Gastrocnemius medialis (tissue), 4 donors: ENCODE measurements at regions not wholly inside any gene's neighbourhood (a gene's known extent, or its start where the extent isn't known, plus 50 kb on each side); places are given as distances from the start of the nearest gene placed in this dataset.

Source experiments
- CTCF ChIP-seq, 5 experiments: fragments of 450-650 bp in 3 of 5; fragments of 200-600 bp in 2 of 5; sonication (generic) in 2 of 5; IDR thresholded peaks in 4 of 5; conservative IDR thresholded peaks in 1 of 5; 1 replicate in 4 of 5; 2 replicates in 1 of 5; pipeline ENCODE4 v1.5.1; 2016 to 2019; ENCODE audit warnings: antibody characterized with exemption in 5 of 5, mild to moderate bottlenecking in 3 of 5, moderate library complexity in 3 of 5
- POLR2A ChIP-seq, 2 donors: fragments of 450-650 bp; IDR thresholded peaks; one replicate each; pipeline ENCODE4 v1.6.1; 2017; ENCODE audit warnings: antibody characterized with exemption in 2 of 2, mild to moderate bottlenecking in 2 of 2, moderate library complexity in 2 of 2

- no peak for TF ChIP-seq CTCF (IDR thresholded peaks at IDR 0.05 in 4 of 5, conservative IDR thresholded peaks at IDR 0.05 in 1 of 5)
- no peak for TF ChIP-seq POLR2A (IDR thresholded peaks at IDR 0.05)
Measured at GRCh38 chr11:109059402-109059801, 362.6 kb upstream of the C11orf87 start.
